SK-N-MC (cell line): ENCODE measurements at regions not wholly inside any gene's neighbourhood (a gene's known extent, or its start where the extent isn't known, plus 50 kb on each side); places are given as distances from the start of the nearest gene placed in this dataset.

Experiments used
- DNase-seq: peaks from one replicate; pipeline ENCODE4 v3.0.0-alpha.2; 2011; ENCODE audit warnings: low read depth, low spot score
- H3K27ac ChIP-seq: fragments of 200-600 bp; sonication (generic); 2 replicates; pipeline ENCODE4 v1.5.1; 2016; ENCODE audit warnings: mixed run types
- H3K36me3 ChIP-seq: fragments of 200-600 bp; sonication (generic); 2 replicates; pipeline ENCODE4 v1.6.1; 2017; ENCODE audit warnings: antibody characterized with exemption, low read length, mixed read lengths; ENCODE audit not compliant: insufficient read depth
- H3K4me3 ChIP-seq: fragments of 200-600 bp; sonication (generic); 2 replicates; pipeline ENCODE4 v1.5.1; 2016
- H3K9ac ChIP-seq: fragments of 200-600 bp; sonication (generic); 2 replicates; pipeline ENCODE4 v1.8.0; 2017; ENCODE audit warnings: mixed run types, mixed read lengths; ENCODE audit not compliant: insufficient read length
- H3K9me3 ChIP-seq: fragments of 200-600 bp; sonication (generic); 2 replicates; pipeline ENCODE4 v1.6.1; 2017; ENCODE audit warnings: low read depth, mild to moderate bottlenecking, antibody characterized with exemption, low read length, moderate library complexity, mixed read lengths
- EZH2 ChIP-seq: fragments of 200-600 bp; sonication (generic); IDR thresholded peaks from one replicate; pipeline ENCODE4 v1.6.1; 2017; ENCODE audit warnings: antibody characterized with exemption
- FOXP2 ChIP-seq: optimal IDR thresholded peaks from 2 replicates; pipeline ENCODE3; 2011; ENCODE audit warnings: mild to moderate bottlenecking, moderate library complexity; ENCODE audit not compliant: insufficient read depth; ENCODE audit errors: extremely low read length, control extremely low read depth
- POLR2AphosphoS5 ChIP-seq: IDR thresholded peaks from 2 replicates; pipeline ENCODE4 v1.6.1; 2012; ENCODE audit warnings: mild to moderate bottlenecking, low read depth, low read length, borderline replicate concordance

DNA sequence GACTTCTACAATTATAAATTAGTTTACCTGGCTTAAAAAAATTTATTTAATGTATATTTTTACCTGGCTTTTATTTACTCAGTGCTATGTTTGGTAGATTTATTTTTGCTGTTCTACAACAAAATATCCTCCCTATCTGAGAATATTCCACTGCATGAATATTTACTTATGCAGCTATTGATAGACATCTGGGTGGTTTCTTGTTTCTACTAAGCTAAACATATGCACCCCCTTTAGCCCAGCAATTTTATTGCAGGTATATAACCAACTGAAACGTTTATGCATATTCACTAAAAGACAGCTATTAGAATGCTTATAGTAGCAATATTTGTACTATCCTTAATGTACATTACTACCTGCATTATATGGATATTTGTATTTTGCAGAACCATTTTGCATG is 187.7 kb upstream of the CPHXL start:
- Histone ChIP-seq H3K4me3 (no peak overlapping the region), H3K27ac (no peak overlapping the region), H3K9ac (no peak overlapping the region), H3K36me3 (no peaks in the 10 kb centered on the region), H3K9me3 (no peaks in the 10 kb centered on the region)
- TF ChIP-seq POLR2AphosphoS5 (no peak), EZH2 (no peak), FOXP2 (no peak)
- no peak for DNase-seq

DNA sequence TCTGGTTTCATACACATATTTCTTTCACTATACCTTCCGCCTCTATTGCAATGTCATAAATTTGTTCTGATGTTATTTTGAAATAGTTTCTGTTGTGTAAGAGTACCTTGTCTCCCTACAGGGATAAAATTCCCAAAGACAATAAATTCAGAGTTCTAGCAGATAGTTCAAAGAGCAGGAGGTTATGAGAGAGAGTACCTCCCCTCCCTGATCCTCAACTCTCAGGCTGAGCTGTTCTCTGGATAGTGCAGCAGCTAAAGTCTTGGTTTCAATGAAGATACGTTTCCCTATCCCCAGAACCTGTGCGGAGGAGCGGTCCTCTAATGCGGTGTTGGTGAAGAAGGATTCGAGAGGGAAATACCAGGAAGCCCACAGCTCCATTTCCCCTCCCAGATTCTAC is 190.2 kb upstream of the CPHXL start:
- H3K9me3 ChIP-seq = no peaks in the 10 kb centered on the region
- no peak for TF ChIP-seq FOXP2
- no peak for TF ChIP-seq EZH2
- TF ChIP-seq POLR2AphosphoS5 = no peak
- H3K4me3 ChIP-seq = no peak overlapping the region

DNA sequence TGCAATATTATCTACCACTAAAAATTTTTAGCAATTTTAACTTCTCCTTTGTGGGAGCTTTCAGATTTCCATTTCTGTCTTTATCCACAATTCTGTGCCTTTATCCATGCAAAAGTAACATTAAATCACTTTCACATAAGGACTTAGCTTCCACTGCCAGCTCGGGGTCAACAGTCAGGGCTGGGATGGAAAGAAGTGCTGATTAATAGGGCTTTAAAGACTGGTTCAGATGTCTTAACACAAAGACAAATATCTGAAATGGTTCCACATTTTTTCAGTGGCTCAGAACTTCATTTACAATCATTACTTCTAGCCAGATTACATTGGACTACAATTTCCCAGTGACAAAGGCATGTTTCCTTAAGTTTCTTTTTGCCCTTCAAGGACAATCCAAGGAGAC is 191.8 kb upstream of the CPHXL start:
- no peak overlapping the region for H3K27ac ChIP-seq
- H3K36me3 ChIP-seq = no peaks in the 10 kb centered on the region
- TF ChIP-seq FOXP2 (no peak), POLR2AphosphoS5 (no peak)

More for the DNA sequence above, 190.2 kb upstream of the CPHXL start:
- Histone ChIP-seq H3K36me3 (no peaks in the 10 kb centered on the region), H3K27ac (no peak overlapping the region), H3K9ac (no peak overlapping the region)
- no peak for DNase-seq

DNA sequence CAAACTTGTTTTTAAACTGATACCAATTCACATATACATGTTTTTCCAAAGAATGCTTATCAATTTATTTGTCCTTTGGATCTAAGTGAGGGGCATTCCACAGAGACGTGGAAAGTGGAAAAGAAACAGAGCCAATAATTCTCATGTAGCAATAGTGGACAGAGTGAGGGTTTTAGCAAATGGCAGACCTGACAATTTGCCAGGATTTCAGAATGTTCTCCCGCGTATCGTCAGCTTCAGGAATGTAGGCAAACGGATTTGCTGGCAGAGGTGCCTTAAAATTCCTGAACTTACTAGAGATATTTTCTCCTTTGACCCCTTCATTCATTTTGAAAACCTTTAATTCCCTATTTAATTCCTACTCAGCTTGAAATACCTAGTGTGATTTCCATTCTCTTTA is 193.4 kb upstream of the CPHXL start:
- TF ChIP-seq FOXP2 = no peak
- no peak for TF ChIP-seq EZH2
- no peak for TF ChIP-seq POLR2AphosphoS5
- H3K9ac ChIP-seq = no peak overlapping the region
- no peak overlapping the region for H3K27ac ChIP-seq
- no peaks in the 10 kb centered on the region for H3K36me3 ChIP-seq
- no peak overlapping the region for H3K4me3 ChIP-seq
- no peak for DNase-seq
- H3K9me3 ChIP-seq = no peaks in the 10 kb centered on the region

More for the DNA sequence above, 191.8 kb upstream of the CPHXL start:
- no peaks in the 10 kb centered on the region for H3K9me3 ChIP-seq
- H3K9ac ChIP-seq = no peak overlapping the region
- no peak for DNase-seq
- no peak overlapping the region for H3K4me3 ChIP-seq

DNA sequence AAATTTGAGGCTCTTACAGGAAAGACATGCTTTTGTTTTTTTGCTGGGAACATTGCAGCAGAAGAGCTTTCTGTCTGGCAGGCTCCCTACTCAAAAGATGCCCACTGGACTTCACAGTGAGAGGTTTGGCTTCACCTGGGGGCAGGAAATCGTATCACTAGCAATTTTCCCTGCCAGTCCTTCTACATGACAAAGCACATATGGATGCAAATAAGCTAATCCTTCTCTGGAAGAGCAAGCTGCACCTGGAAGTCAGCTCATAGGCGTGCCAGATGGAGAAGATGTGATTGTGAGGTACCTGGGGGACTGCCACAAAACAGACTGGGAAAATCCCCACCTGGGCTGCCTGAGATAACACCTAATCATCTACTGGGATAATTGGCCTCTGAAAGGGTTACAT is 195.0 kb upstream of the CPHXL start:
- H3K36me3 ChIP-seq = no peaks in the 10 kb centered on the region
- no peaks in the 10 kb centered on the region for H3K9me3 ChIP-seq
- TF ChIP-seq FOXP2 = no peak
- DNase-seq = no peak
- H3K4me3 ChIP-seq = no peak overlapping the region
- H3K9ac ChIP-seq = no peak overlapping the region
- no peak overlapping the region for H3K27ac ChIP-seq

DNA sequence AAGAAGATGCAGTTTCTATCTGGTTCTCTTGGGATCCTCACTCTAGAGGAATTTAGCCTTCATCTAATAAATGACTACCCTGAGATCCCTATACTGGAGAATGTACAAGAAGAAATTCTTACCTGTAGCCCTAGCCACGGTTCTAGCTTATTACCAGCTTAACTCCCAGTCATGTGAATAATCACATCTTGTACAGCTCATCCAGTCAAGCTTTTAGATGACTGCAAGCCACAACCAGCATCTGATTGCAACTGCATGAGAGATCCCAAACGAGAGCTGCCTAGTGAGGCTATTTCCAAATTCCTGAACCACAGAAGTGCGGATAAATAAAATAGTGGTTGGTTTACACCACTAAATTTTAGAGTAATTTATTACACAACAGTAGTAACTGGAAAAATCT is 196.0 kb upstream of the CPHXL start:
- Histone ChIP-seq H3K9ac (no peak overlapping the region), H3K9me3 (no peaks in the 10 kb centered on the region), H3K4me3 (no peak overlapping the region), H3K36me3 (no peaks in the 10 kb centered on the region), H3K27ac (no peak overlapping the region)
- DNase-seq = no peak
- TF ChIP-seq EZH2 = no peak
- TF ChIP-seq FOXP2 = no peak
- no peak for TF ChIP-seq POLR2AphosphoS5

DNA sequence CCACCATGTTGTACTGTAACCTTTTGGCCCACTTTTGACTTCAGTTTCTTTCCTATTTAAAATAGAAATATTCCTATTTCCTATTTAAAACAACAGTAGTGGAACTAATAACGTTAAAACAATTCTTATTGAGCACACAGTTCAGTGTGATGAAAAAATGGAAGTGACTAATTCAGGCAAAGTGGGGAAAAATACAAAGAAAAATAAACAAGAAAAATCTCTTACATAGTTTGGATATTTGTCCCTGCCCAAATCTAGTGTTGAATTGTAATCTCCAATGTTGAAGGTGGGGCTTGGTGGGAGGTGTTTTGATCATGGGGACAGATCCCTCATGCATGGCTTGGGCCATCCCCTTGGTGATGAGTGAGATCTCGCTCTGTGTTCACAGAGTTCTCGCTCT is 198.1 kb upstream of the CPHXL start:
- no peak for TF ChIP-seq POLR2AphosphoS5
- TF ChIP-seq EZH2 = no peak
- TF ChIP-seq FOXP2 = no peak
- DNase-seq = no peak
- Histone ChIP-seq H3K9me3 (no peaks in the 10 kb centered on the region), H3K4me3 (no peak overlapping the region), H3K36me3 (no peaks in the 10 kb centered on the region), H3K27ac (no peak overlapping the region), H3K9ac (no peak overlapping the region)

DNA sequence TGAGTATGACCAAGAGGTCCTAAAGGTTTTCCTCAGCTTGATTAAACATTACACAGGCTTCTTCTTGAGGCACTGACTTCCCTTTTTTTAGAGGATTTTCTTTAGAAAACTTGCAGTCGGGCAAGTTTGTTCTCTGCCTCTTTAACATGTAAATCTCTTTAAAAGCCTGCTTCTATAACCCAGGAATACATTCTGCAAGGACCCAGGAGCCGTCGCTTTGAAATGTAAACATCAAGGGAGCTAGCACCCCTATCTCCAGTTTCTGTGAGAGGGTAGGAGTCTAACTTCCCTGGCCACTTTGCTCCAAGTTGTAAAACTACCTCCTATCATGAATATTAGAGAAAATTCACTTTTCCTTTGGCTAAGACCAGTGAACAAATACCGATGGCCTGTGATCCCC is 201.5 kb upstream of the CPHXL start:
- H3K9me3 ChIP-seq = no peaks in the 10 kb centered on the region
- H3K9ac ChIP-seq = no peak overlapping the region
- DNase-seq = no peak
- no peak for TF ChIP-seq EZH2
- no peak for TF ChIP-seq FOXP2
- TF ChIP-seq POLR2AphosphoS5 = no peak
- H3K36me3 ChIP-seq = no peaks in the 10 kb centered on the region
- H3K4me3 ChIP-seq = no peak overlapping the region
- no peak overlapping the region for H3K27ac ChIP-seq

DNA sequence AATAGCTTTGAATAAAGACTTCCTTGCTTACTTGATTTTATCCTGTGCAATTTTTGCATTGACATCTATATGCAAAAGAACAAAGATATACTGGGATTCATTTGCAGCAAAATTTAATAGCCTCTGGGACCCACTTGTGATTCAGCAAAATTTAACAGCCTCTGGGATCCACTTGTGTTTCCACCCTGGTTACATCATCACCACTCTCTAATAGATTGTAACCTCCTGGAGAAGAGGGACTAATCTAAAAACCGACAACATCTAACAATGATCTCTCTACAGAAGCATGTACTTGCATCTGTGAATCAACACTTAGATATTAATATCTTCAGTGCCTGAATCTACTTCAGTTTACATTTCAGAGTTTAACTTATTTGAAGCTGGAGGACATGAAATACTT is 202.0 kb upstream of the CPHXL start:
- Histone ChIP-seq H3K9ac (no peak overlapping the region), H3K9me3 (no peaks in the 10 kb centered on the region), H3K27ac (no peak overlapping the region), H3K4me3 (no peak overlapping the region), H3K36me3 (no peaks in the 10 kb centered on the region)
- TF ChIP-seq POLR2AphosphoS5 (no peak), EZH2 (no peak), FOXP2 (no peak)
- DNase-seq = no peak
